T-cell (primary cell): ENCODE measurements at regions not wholly inside any gene's neighbourhood (a gene's known extent, or its start where the extent isn't known, plus 50 kb on each side); places are given as distances from the start of the nearest gene placed in this dataset.

ENCODE experiments used
- ATAC-seq, 4 experiments: fragments of 200-7000 bp in 3 of 4; fragments of 150-1000 bp in 1 of 4; cut with Tn5 transposase; replicated peaks in 1 of 4; 1 replicate in 3 of 4; 2 replicates in 1 of 4; pipeline ENCODE4 v1.10.0; 2021; ENCODE audit warnings: moderate library complexity in 3 of 4, mild to moderate bottlenecking in 2 of 4, moderate number of reproducible peaks in 1 of 4
- CTCF ChIA-PET, 2 donors: fragments of 300-600 bp; sonication (Branson Sonifier 250); formaldehyde crosslinking; loops; one replicate each; lab custom pipeline; 2022; ENCODE audit warnings: antibody characterized with exemption in 2 of 2; lab: Charles Lee
- POLR2A ChIA-PET, 2 donors: fragments of 300-600 bp; sonication (Branson Sonifier 250); formaldehyde crosslinking; loops; one replicate each; lab custom pipeline; 2022; ENCODE audit warnings: antibody characterized with exemption in 2 of 2; lab: Charles Lee
- DNase-seq, 35 experiments: peaks; one replicate each; pipeline versions ENCODE4 v3.0.0 to v3.0.0-alpha.2; 2013 to 2023
- H3K27ac ChIP-seq: one replicate; pipeline ENCODE4 v1.5.1; 2013; ENCODE audit warnings: low read length
- H3K27me3 ChIP-seq, 2 experiments: replicated peaks in 1 of 2; 1 replicate in 1 of 2; 2 replicates in 1 of 2; pipeline versions ENCODE4 v1.6.1 to v1.7.0; 2013; ENCODE audit warnings: low read length in 1 of 2, mixed read lengths in 1 of 2; ENCODE audit not compliant: control insufficient read depth in 2 of 2, insufficient read depth in 2 of 2; ENCODE audit errors: extremely low read depth in 1 of 2
- H3K36me3 ChIP-seq, 2 donors: 1 replicate in 1 of 2; 2 replicates in 1 of 2; pipeline versions ENCODE4 v1.6.1 to v1.7.0; 2013; ENCODE audit warnings: low read length in 1 of 2; ENCODE audit not compliant: control insufficient read depth in 2 of 2, insufficient read depth in 1 of 2; ENCODE audit errors: extremely low read depth in 1 of 2
- H3K4me1 ChIP-seq, 2 experiments: 1 replicate in 1 of 2; 2 replicates in 1 of 2; pipeline versions ENCODE4 v1.6.1 to v1.7.0; 2013; ENCODE audit warnings: low read length in 2 of 2, mixed read lengths in 1 of 2; ENCODE audit not compliant: insufficient read depth in 2 of 2, control insufficient read depth in 1 of 2; ENCODE audit errors: extremely low read depth in 1 of 2
- H3K4me3 ChIP-seq, 2 donors: 1 replicate in 1 of 2; 2 replicates in 1 of 2; pipeline versions ENCODE4 v1.5.1 to v1.7.0; 2013; ENCODE audit warnings: mild to moderate bottlenecking in 2 of 2, low read length in 1 of 2, moderate library complexity in 1 of 2; ENCODE audit not compliant: control insufficient read depth in 1 of 2; ENCODE audit errors: extremely low read depth in 1 of 2
- H3K9me3 ChIP-seq: 2 replicates; pipeline ENCODE4 v1.7.0; 2013
- H3K27ac Mint-ChIP-seq, 2 donors: one replicate each; pipeline ENCODE4 v1.8.0; 2020 to 2021; ENCODE audit warnings: mild to moderate bottlenecking in 2 of 2, mixed read lengths in 2 of 2
- H3K27me3 Mint-ChIP-seq, 2 donors: one replicate each; pipeline ENCODE4 v1.8.0; 2021 to 2022; ENCODE audit warnings: mixed read lengths in 2 of 2
- H3K36me3 Mint-ChIP-seq: one replicate; pipeline ENCODE4 v1.8.0; 2021; ENCODE audit warnings: mixed read lengths
- H3K4me1 Mint-ChIP-seq, 3 donors: one replicate each; pipeline ENCODE4 v1.8.0; 2020 to 2022; ENCODE audit warnings: mixed read lengths in 3 of 3, mild to moderate bottlenecking in 1 of 3
- H3K4me3 Mint-ChIP-seq, 3 donors: one replicate each; pipeline ENCODE4 v1.8.0; 2020 to 2022; ENCODE audit warnings: mild to moderate bottlenecking in 3 of 3, mixed read lengths in 3 of 3, moderate library complexity in 3 of 3
- H3K9me3 Mint-ChIP-seq, 3 donors: one replicate each; pipeline ENCODE4 v1.8.0; 2020 to 2022; ENCODE audit warnings: mixed read lengths in 3 of 3
- WGBS: methylation state at CpG from one replicate; pipeline ENCODE4 v1.1.5; 2013; ENCODE audit warnings: missing lambda C conversion rate; ENCODE audit not compliant: insufficient coverage; 5-methylcytosine and 5-hydroxymethylcytosine counted together

DNA sequence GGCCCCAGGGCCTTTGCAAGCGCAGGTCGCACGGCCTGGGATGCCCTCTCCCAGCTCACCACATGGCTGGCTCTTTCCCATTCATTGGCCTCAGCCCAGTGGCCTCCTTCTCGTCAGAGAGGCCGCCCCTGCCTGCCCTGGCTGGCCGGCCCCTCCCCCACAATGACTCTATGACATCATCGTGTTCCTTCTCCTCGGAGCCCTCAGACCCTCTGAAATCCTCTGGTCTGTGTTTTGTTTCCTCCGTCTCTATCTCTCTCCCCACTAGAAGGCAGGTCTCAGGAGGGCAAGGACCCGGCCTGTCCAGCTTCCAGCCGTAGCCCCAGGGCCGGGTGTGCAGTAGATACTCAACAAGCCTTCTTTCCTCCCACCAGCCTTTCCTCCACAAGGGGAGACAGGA, 164.8 kb upstream of the FOXF1 start:
- ATAC-seq (no peak), DNase-seq (no peak)
- Mint-ChIP-seq H3K27me3 (peaks cover 58 to 70% of the 10 kb centered on the region in 2 donors), H3K36me3 (no peaks in the 10 kb centered on the region), H3K27ac (no peak overlapping the region), H3K4me1 (no peaks in the 10 kb centered on the region), H3K9me3 (no peaks in the 10 kb centered on the region), H3K4me3 (no peak overlapping the region)
- Histone ChIP-seq H3K27ac (no peak overlapping the region), H3K4me1 (no peaks in the 10 kb centered on the region), H3K36me3 (no peaks in the 10 kb centered on the region), H3K9me3 (no peaks in the 10 kb centered on the region), H3K27me3 (peaks cover 4 to 55% of the 10 kb centered on the region in 2 experiments), H3K4me3 (no peak overlapping the region)
- WGBS: 28% methylated on average over 5 of the region's 12 CpGs
- POLR2A ChIA-PET: no interaction called here
- CTCF ChIA-PET: no interaction called here

DNA sequence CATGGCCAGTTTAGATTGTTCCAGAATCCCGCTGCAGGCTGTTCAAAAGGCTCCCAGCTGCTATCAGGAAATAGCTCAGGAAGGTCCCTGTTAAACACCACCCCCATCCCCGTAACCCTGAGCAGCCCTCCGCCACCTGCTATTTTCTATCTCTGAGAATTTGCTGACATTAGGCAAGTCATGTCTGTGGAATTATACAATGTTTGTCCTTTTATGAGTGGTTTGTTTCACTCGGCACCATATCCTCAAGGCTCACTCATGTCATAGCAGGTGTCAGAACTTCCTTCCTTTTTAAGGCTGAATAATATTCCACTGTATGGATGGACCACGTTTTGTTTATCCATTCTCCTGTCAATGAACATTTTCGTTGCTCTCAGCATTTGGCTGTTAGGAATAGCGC, 164.3 kb upstream of the FOXF1 start:
- Histone ChIP-seq H3K27ac (no peak overlapping the region), H3K4me1 (no peaks in the 10 kb centered on the region), H3K36me3 (no peaks in the 10 kb centered on the region), H3K27me3 (peaks cover 4 to 57% of the 10 kb centered on the region in 2 experiments), H3K4me3 (no peak overlapping the region), H3K9me3 (no peaks in the 10 kb centered on the region)
- DNase-seq: no peak
- no peak for ATAC-seq
- Mint-ChIP-seq H3K4me3 (no peak overlapping the region), H3K27me3 (peaks cover 61 to 74% of the 10 kb centered on the region in 2 donors), H3K36me3 (no peaks in the 10 kb centered on the region), H3K9me3 (no peaks in the 10 kb centered on the region), H3K4me1 (no peaks in the 10 kb centered on the region), H3K27ac (no peak overlapping the region)
- WGBS: 82% methylated on average over 3 of the region's 7 CpGs
- CTCF ChIA-PET: no interaction called here
- POLR2A ChIA-PET: no interaction called here

DNA sequence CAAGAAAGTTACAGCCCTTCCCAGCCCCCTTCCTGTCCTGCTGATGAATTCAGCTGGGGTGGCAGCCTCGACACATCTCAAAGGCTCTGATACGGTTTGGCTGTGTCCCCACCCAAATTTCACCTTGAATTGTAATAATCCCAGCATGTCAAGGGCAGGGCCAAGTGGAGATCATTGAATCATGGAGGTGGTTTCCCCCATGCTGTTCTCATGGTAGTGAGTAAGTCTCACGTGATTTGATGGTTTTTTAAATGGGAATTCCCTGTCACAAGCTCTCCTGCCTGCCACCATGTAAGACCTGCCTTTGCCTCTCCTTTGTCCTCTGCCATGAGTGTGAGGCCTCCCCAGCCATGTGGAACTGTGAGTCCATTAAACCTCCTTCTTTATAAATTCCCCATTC, 163.2 kb upstream of the FOXF1 start:
- no CpG with 5 or more reads among the region's 3 CpGs for WGBS
- Mint-ChIP-seq H3K4me1 (no peaks in the 10 kb centered on the region), H3K4me3 (no peak overlapping the region), H3K27ac (no peak overlapping the region), H3K9me3 (no peaks in the 10 kb centered on the region), H3K27me3 (peaks cover 57 to 75% of the 10 kb centered on the region in 2 donors), H3K36me3 (no peaks in the 10 kb centered on the region)
- Histone ChIP-seq H3K36me3 (no peaks in the 10 kb centered on the region), H3K27me3 (peaks cover 2 to 59% of the 10 kb centered on the region in 2 experiments), H3K4me3 (no peak overlapping the region), H3K4me1 (no peaks in the 10 kb centered on the region), H3K27ac (no peak overlapping the region), H3K9me3 (no peaks in the 10 kb centered on the region)
- ATAC-seq (no peak), DNase-seq (no peak)
- POLR2A ChIA-PET: no interaction called here
- CTCF ChIA-PET: no interaction called here

DNA sequence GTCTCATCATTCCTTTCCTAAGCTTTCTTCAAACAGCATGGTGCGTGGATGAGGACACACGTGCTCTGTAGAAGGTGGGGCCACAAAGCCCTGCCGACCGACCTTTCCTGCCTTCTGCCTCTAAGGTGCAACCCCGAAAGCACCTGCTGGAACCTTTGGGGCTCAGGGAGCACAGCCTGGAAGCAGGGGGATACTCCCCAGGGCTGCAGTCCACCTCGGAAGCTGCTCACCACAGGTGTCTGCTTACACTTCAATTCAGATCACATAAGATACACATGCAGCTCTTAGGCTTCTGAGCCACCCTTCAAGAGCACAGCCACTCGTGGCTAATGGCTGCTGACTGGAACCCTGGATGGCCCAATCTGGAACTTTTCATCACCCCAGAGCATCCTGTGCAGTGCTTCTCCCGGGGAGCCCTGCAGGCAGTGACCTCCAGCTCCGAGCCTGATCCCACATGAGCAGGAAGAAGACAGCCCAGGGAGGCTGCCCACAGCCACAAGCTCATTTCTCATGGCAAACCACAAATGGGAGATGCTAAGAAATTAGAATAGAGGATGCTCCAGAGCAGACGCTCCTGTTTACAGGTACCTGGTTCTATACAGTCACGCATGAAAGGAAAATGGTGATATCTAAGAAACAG, 162.3 kb upstream of the FOXF1 start:
- H3K27me3 Mint-ChIP-seq: peaks cover 53 to 71% of the 10 kb centered on the region in 2 donors
- Histone ChIP-seq H3K27ac (no peak overlapping the region), H3K36me3 (no peaks in the 10 kb centered on the region), H3K9me3 (no peaks in the 10 kb centered on the region), H3K4me3 (no peak overlapping the region), H3K4me1 (no peaks in the 10 kb centered on the region), H3K27me3 (peaks cover 2 to 58% of the 10 kb centered on the region in 2 experiments)
- CTCF ChIA-PET: no interaction called here
- no peak for DNase-seq
- H3K36me3 Mint-ChIP-seq: no peaks in the 10 kb centered on the region
- no peaks in the 10 kb centered on the region for H3K9me3 Mint-ChIP-seq
- ATAC-seq: no peak
- POLR2A ChIA-PET: no interaction called here
- no peaks in the 10 kb centered on the region for H3K4me1 Mint-ChIP-seq
- no peak overlapping the region for H3K4me3 Mint-ChIP-seq
- no peak overlapping the region for H3K27ac Mint-ChIP-seq
- 66% methylated on average over 8 of the region's 11 CpGs for WGBS

DNA sequence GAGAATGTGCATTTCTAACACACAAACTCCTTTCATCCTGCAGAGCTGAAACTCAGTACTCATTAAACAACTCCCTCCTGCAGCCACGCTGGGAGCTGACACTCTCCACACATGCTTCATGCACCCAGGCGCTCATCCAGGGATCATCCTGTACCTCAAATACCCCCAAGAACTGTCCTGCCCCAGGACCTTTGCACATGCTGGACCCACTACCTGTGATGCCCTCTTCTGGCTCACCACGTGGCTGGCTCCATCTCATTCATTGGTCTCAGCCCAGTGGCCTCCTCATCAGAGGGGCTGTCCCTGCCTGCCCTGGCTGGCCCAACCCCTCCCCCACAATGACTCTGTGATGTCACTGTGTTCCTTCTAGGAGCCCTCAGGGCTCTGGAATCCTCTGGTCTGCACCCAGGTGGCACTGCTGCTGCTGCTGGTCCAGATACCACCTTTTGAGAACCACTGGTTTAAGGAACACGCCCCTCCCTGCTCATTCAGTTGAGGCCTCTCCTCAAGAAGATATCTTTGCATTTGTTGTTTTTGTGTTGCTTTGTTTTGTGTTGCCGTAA, 160.9 kb upstream of the FOXF1 start:
- no peaks in the 10 kb centered on the region for H3K4me1 ChIP-seq
- H3K27ac ChIP-seq: no peak overlapping the region
- Mint-ChIP-seq H3K36me3 (no peaks in the 10 kb centered on the region), H3K27me3 (peaks cover 51 to 57% of the 10 kb centered on the region in 2 donors), H3K4me3 (no peak overlapping the region), H3K9me3 (no peaks in the 10 kb centered on the region), H3K27ac (no peak overlapping the region), H3K4me1 (no peaks in the 10 kb centered on the region)
- 77% methylated on average over 5 of the region's 5 CpGs for WGBS
- peaks cover 0 to 59% of the 10 kb centered on the region in 2 experiments for H3K27me3 ChIP-seq
- no peak for DNase-seq
- H3K36me3 ChIP-seq: no peaks in the 10 kb centered on the region
- CTCF ChIA-PET: no interaction called here
- H3K9me3 ChIP-seq: no peaks in the 10 kb centered on the region
- ATAC-seq: no peak
- no peak overlapping the region for H3K4me3 ChIP-seq
- POLR2A ChIA-PET: no interaction called here

DNA sequence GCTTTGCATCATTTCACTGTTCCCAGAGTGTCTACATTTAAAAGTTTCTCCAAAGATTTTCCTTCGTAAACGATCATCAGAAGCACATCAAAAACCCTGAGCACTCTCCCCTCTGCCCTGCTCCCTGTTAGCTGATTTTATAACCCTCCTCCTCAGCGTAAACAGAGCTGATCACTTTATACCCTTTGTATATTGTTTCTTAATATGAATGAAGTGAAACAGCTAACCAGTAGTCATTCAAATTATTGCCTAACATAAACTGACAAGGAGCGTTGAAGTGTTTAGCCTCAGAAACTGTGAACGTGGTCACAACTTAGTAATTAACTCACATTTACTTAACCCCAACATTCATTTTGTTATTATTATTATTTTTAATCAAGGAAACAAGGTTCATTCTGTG, 160.0 kb upstream of the FOXF1 start:
- Mint-ChIP-seq H3K9me3 (peaks cover 0 to 2% (median 1%) of the 10 kb centered on the region in 3 donors), H3K36me3 (no peaks in the 10 kb centered on the region), H3K27ac (no peak overlapping the region), H3K4me3 (no peak overlapping the region), H3K4me1 (no peaks in the 10 kb centered on the region), H3K27me3 (peaks cover 44 to 54% of the 10 kb centered on the region in 2 donors)
- Histone ChIP-seq H3K9me3 (no peaks in the 10 kb centered on the region), H3K36me3 (no peaks in the 10 kb centered on the region), H3K27ac (no peak overlapping the region), H3K4me3 (no peak overlapping the region), H3K27me3 (peaks cover 0 to 58% of the 10 kb centered on the region in 2 experiments), H3K4me1 (no peaks in the 10 kb centered on the region)
- DNase-seq (no peak), ATAC-seq (no peak)
- ChIA-PET CTCF (no interaction called here), POLR2A (no interaction called here)
- WGBS: 100% methylated on average over 1 of the region's 5 CpGs
